Sigmoid colon (tissue), 6 donors: ENCODE measurements at regions not wholly inside any gene's neighbourhood (a gene's known extent, or its start where the extent isn't known, plus 50 kb on each side); places are given as distances from the start of the nearest gene placed in this dataset.

Source experiments
- DNase-seq: peaks from one replicate; pipeline ENCODE4 v3.0.0-alpha.2; 2019
- H3K27ac ChIP-seq, 4 donors: fragments of 200-600 bp; sonication (generic); one replicate each; pipeline ENCODE4 v1.5.1; 2016 to 2019; ENCODE audit warnings: mild to moderate bottlenecking in 1 of 4
- H3K27me3 ChIP-seq, 3 donors: fragments of 200-600 bp; sonication (generic); one replicate each; pipeline ENCODE4 v1.5.1; 2019; ENCODE audit warnings: mild to moderate bottlenecking in 1 of 3
- H3K36me3 ChIP-seq, 4 donors: fragments of 200-600 bp; sonication (generic); one replicate each; pipeline ENCODE4 v1.5.1; 2016 to 2019
- H3K4me1 ChIP-seq, 4 donors: fragments of 200-600 bp; sonication (generic); one replicate each; pipeline ENCODE4 v1.5.1; 2017 to 2019
- H3K4me3 ChIP-seq, 4 donors: fragments of 200-600 bp; sonication (generic); one replicate each; pipeline ENCODE4 v1.5.1; 2017 to 2019; ENCODE audit warnings: mild to moderate bottlenecking in 2 of 4, moderate library complexity in 1 of 4
- H3K9me3 ChIP-seq, 4 donors: fragments of 200-600 bp in 3 of 4; sonication (generic) in 3 of 4; one replicate each; pipeline versions ENCODE4 v1.5.1 to v1.6.1; 2013 to 2019
- CTCF ChIP-seq, 4 experiments: fragments of 450-650 bp in 3 of 4; fragments of 200-600 bp in 1 of 4; IDR thresholded peaks; one replicate each; pipeline ENCODE4 v1.5.1; 2016 to 2019; ENCODE audit warnings: antibody characterized with exemption in 4 of 4, mild to moderate bottlenecking in 3 of 4, moderate library complexity in 2 of 4
- EP300 ChIP-seq, 4 donors: sonication (generic); formaldehyde crosslinking; IDR thresholded peaks; one replicate each; pipeline ENCODE4 v1.6.1; 2017; ENCODE audit warnings: antibody characterized with exemption in 4 of 4
- POLR2A ChIP-seq, 2 donors: fragments of 450-650 bp; IDR thresholded peaks; one replicate each; pipeline ENCODE4 v1.6.1; 2016; ENCODE audit warnings: antibody characterized with exemption in 2 of 2, mild to moderate bottlenecking in 2 of 2, moderate library complexity in 2 of 2
- POLR2AphosphoS5 ChIP-seq, 4 donors: sonication (generic); formaldehyde crosslinking; IDR thresholded peaks; one replicate each; pipeline ENCODE4 v1.6.1; 2017; ENCODE audit warnings: antibody characterized with exemption in 4 of 4
- whole genome bisulfite sequencing, 2 donors: extraction: QIAGEN DNeasy Blood & Tissue Kit; methylation state at CpG; one replicate each; pipeline ENCODE4 v1.1.7; 2013; 5-methylcytosine and 5-hydroxymethylcytosine counted together
- intact Hi-C: fragments of 100-400 bp; cut with DNase I; formaldehyde crosslinking; loops from one replicate; pipeline ENCODE4 v1.15.1; 2023
- donor health status: healthy with polysubstance abuse.
- donor health status: healthy.

GRCh38 chr4:14924812-14925344, 77.4 kb upstream of the CPEB2 start:
- TF ChIP-seq EP300 (IDR thresholded peaks at IDR 0.05) (no peak), POLR2AphosphoS5 (IDR thresholded peaks at IDR 0.05) (no peak), POLR2A (IDR thresholded peaks at IDR 0.05) (no peak), CTCF (IDR thresholded peaks at IDR 0.05) (no peak)
- no peak overlapping the region for H3K27ac ChIP-seq
- peaks cover 0 to 7% (median 7%) of the 10 kb centered on the region in 4 donors for H3K4me1 ChIP-seq
- H3K27me3 ChIP-seq: no peaks in the 10 kb centered on the region
- H3K36me3 ChIP-seq: no peaks in the 10 kb centered on the region
- H3K4me3 ChIP-seq: no peak overlapping the region
- intact Hi-C loops: no loop called here
- WGBS, 2 donors: 80 to 88% methylated on average over 3 of the region's 3 CpGs
- DNase-seq: no peak
- no peaks in the 10 kb centered on the region for H3K9me3 ChIP-seq

GRCh38 chr4:14925471-14925870, 76.8 kb upstream of the CPEB2 start:
- intact Hi-C loops: no loop called here
- peaks cover 0 to 7% (median 7%) of the 10 kb centered on the region in 4 donors for H3K4me1 ChIP-seq
- H3K27ac ChIP-seq: no peak overlapping the region
- H3K27me3 ChIP-seq: no peaks in the 10 kb centered on the region
- DNase-seq: no peak
- H3K9me3 ChIP-seq: no peaks in the 10 kb centered on the region
- no peak overlapping the region for H3K4me3 ChIP-seq
- 81 to 84% methylated on average over 5 of the region's 5 CpGs for WGBS, 2 donors
- TF ChIP-seq EP300 (IDR thresholded peaks at IDR 0.05): no peak
- no peak for TF ChIP-seq POLR2AphosphoS5 (IDR thresholded peaks at IDR 0.05)
- no peak for TF ChIP-seq POLR2A (IDR thresholded peaks at IDR 0.05)
- TF ChIP-seq CTCF (IDR thresholded peaks at IDR 0.05): no peak
- H3K36me3 ChIP-seq: no peaks in the 10 kb centered on the region

- intact Hi-C loops: no loop called here
- 58 to 67% methylated on average over 2 of the region's 2 CpGs for WGBS, 2 donors
- Histone ChIP-seq H3K4me3 (no peak overlapping the region), H3K9me3 (no peaks in the 10 kb centered on the region), H3K36me3 (no peaks in the 10 kb centered on the region), H3K4me1 (peaks cover 0 to 7% (median 7%) of the 10 kb centered on the region in 4 donors), H3K27ac (no peak overlapping the region), H3K27me3 (no peaks in the 10 kb centered on the region)
- TF ChIP-seq POLR2AphosphoS5 (IDR thresholded peaks at IDR 0.05): peak in 2 of 4 donors; percentile 30 to 57
- no peak for TF ChIP-seq CTCF (IDR thresholded peaks at IDR 0.05)
- no peak for DNase-seq
These were observed 75.9 kb upstream of the CPEB2 start for GRCh38 chr4:14926368-14926767.

GRCh38 chr4:14928035-14928434, 74.2 kb upstream of the CPEB2 start:
- no peaks in the 10 kb centered on the region for H3K9me3 ChIP-seq
- no peak for TF ChIP-seq EP300 (IDR thresholded peaks at IDR 0.05)
- no peak for TF ChIP-seq POLR2AphosphoS5 (IDR thresholded peaks at IDR 0.05)
- no peak for TF ChIP-seq POLR2A (IDR thresholded peaks at IDR 0.05)
- no peak for TF ChIP-seq CTCF (IDR thresholded peaks at IDR 0.05)
- WGBS, 2 donors: 88 to 92% methylated on average over 1 of the region's 1 CpG
- H3K27me3 ChIP-seq: no peaks in the 10 kb centered on the region
- no peak overlapping the region for H3K4me3 ChIP-seq
- intact Hi-C loops: no loop called here
- no peaks in the 10 kb centered on the region for H3K36me3 ChIP-seq
- peaks cover 0 to 7% (median 7%) of the 10 kb centered on the region in 4 donors for H3K4me1 ChIP-seq
- H3K27ac ChIP-seq: no peak overlapping the region
- no peak for DNase-seq

- WGBS, 2 donors: 97 to 98% methylated on average over 1 of the region's 1 CpG
- H3K36me3 ChIP-seq: no peaks in the 10 kb centered on the region
- no peak for DNase-seq
- no peak overlapping the region for H3K27ac ChIP-seq
- H3K27me3 ChIP-seq: no peaks in the 10 kb centered on the region
- no peaks in the 10 kb centered on the region for H3K9me3 ChIP-seq
- intact Hi-C loops: no loop called here
- no peak overlapping the region for H3K4me3 ChIP-seq
- TF ChIP-seq EP300 (IDR thresholded peaks at IDR 0.05): no peak
- no peak for TF ChIP-seq CTCF (IDR thresholded peaks at IDR 0.05)
- no peak for TF ChIP-seq POLR2A (IDR thresholded peaks at IDR 0.05)
- no peak for TF ChIP-seq POLR2AphosphoS5 (IDR thresholded peaks at IDR 0.05)
- H3K4me1 ChIP-seq: peaks cover 0 to 7% (median 7%) of the 10 kb centered on the region in 4 donors
These were observed 72.6 kb upstream of the CPEB2 start for GRCh38 chr4:14929669-14930068.
